ENCODE measurements at regions not wholly inside any gene's neighbourhood (a gene's known extent, or its start where the extent isn't known, plus 50 kb on each side); places are given as distances from the start of the nearest gene placed in this dataset.

DNA sequence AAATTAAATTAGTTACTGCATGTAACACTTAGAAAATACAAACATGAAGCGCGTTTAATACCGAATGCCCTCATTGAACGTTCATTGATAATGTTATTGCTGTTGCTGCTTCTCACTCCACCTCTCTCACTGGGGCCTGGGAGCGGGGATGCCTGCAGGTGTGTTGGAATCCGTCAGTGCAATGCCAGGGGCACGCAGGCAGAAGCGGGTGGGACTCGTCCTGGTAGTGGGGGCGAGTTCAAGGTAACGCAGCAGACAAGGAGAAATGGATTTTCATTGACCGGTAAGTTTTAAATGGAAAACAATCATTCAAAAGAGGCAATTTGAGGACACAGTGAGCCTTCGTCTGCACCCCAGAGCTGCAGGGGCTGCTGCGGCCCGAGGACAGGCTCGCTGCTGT lies 71.2 kb upstream of the AFDN start:
- DNase-seq (ENCODE audit: low spot score in 2 of 2), result no peak
- intact Hi-C loops (cut with DNase I; ENCODE audit: low total_unique reads), result no loop called here
- H3K27ac ChIP-seq, result no peak overlapping the region
- H3K36me3 ChIP-seq, result no peaks in the 10 kb centered on the region
- H3K4me1 ChIP-seq, result peaks cover 3 to 8% of the 10 kb centered on the region in 2 donors
- H3K9me3 ChIP-seq, result no peaks in the 10 kb centered on the region
- no peak overlapping the region for H3K4me3 ChIP-seq
- no peaks in the 10 kb centered on the region for H3K27me3 ChIP-seq
- TF ChIP-seq POLR2AphosphoS5 (IDR thresholded peaks at IDR 0.05), result no peak
- TF ChIP-seq, protein P1, sequence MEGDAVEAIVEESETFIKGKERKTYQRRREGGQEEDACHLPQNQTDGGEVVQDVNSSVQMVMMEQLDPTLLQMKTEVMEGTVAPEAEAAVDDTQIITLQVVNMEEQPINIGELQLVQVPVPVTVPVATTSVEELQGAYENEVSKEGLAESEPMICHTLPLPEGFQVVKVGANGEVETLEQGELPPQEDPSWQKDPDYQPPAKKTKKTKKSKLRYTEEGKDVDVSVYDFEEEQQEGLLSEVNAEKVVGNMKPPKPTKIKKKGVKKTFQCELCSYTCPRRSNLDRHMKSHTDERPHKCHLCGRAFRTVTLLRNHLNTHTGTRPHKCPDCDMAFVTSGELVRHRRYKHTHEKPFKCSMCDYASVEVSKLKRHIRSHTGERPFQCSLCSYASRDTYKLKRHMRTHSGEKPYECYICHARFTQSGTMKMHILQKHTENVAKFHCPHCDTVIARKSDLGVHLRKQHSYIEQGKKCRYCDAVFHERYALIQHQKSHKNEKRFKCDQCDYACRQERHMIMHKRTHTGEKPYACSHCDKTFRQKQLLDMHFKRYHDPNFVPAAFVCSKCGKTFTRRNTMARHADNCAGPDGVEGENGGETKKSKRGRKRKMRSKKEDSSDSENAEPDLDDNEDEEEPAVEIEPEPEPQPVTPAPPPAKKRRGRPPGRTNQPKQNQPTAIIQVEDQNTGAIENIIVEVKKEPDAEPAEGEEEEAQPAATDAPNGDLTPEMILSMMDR (IDR thresholded peaks at IDR 0.05), result no peak
- TF ChIP-seq POLR2A (IDR thresholded peaks at IDR 0.05), result no peak

DNA sequence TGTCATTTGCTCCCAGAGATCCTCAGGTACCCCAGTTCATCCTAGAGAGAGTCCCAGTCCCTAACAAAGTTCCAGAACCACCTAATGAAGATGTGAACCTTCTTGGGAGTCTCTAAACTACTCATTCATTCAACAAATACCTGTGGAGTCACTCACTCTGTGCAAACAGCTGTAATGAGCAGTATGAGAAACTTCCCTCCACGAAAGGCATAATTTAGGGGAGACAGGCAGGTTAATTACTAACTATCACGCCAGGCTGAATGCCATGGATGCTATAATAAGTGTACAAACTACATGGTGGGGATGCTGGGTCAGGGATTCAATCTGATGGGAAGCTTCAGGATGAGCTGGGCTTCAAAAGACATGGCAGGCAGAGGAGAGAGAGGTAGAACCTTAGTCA lies 70.1 kb upstream of the AFDN start:
- TF ChIP-seq, protein P1 (IDR thresholded peaks at IDR 0.05), result no peak
- TF ChIP-seq POLR2A (IDR thresholded peaks at IDR 0.05) (no peak), POLR2AphosphoS5 (IDR thresholded peaks at IDR 0.05) (no peak)
- no peaks in the 10 kb centered on the region for H3K9me3 ChIP-seq
- intact Hi-C loops (cut with DNase I; ENCODE audit: low total_unique reads), result no loop called here
- H3K4me3 ChIP-seq, result no peak overlapping the region
- no peak for DNase-seq (ENCODE audit: low spot score in 2 of 2)
- peaks cover 0 to 2% of the 10 kb centered on the region in 2 donors for H3K4me1 ChIP-seq
- no peaks in the 10 kb centered on the region for H3K36me3 ChIP-seq
- H3K27me3 ChIP-seq, result no peaks in the 10 kb centered on the region
- H3K27ac ChIP-seq, result no peak overlapping the region

DNA sequence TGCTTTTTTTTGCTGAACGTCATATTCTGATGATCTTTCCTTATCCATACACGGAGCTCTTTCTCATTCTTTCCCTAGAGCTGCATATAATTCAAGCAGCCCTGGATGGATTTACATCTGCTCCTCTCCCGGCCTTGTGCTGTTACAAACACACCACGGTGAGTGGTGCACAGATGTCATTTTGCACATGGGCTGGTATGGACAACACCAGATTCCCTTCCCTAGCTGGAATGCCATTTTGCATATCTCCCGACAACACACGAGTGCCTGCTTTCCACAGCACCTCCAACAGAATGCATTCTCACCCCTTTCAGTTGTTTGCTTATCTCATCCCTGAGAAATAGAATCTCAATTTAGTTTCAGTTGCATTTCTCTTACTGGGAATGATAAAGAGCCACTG lies 69.5 kb upstream of the AFDN start:
- Histone ChIP-seq H3K27ac (no peak overlapping the region), H3K4me1 (peaks cover 0 to 6% of the 10 kb centered on the region in 2 donors), H3K9me3 (no peaks in the 10 kb centered on the region), H3K36me3 (no peaks in the 10 kb centered on the region), H3K27me3 (no peaks in the 10 kb centered on the region), H3K4me3 (no peak overlapping the region)
- DNase-seq (ENCODE audit: low spot score in 2 of 2), result no peak
- no peak for TF ChIP-seq POLR2A (IDR thresholded peaks at IDR 0.05)
- TF ChIP-seq POLR2AphosphoS5 (IDR thresholded peaks at IDR 0.05), result no peak
- TF ChIP-seq, protein P1 (IDR thresholded peaks at IDR 0.05), result no peak
- intact Hi-C loops (cut with DNase I; ENCODE audit: low total_unique reads), result no loop called here

DNA sequence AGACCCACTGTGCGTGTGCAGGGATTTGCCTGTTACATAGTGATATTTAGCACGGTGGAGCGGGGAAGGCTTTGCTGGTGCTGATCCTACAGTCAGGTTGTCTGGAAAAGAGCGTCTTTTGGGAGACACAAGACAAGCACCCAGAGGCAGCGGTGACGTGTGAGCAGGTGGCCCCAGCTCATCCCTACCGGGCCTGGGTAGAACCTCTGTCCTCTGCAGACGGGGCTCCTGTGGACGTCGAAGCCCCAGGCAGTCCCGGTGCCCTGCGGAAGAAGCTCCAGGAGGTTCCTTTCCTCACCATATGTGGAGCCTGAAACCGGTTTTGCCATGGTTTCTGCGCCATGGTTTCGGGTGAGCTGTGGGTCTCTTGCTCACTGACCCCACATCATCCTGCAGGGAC lies 68.9 kb upstream of the AFDN start:
- intact Hi-C loops (cut with DNase I; ENCODE audit: low total_unique reads), result no loop called here

DNA sequence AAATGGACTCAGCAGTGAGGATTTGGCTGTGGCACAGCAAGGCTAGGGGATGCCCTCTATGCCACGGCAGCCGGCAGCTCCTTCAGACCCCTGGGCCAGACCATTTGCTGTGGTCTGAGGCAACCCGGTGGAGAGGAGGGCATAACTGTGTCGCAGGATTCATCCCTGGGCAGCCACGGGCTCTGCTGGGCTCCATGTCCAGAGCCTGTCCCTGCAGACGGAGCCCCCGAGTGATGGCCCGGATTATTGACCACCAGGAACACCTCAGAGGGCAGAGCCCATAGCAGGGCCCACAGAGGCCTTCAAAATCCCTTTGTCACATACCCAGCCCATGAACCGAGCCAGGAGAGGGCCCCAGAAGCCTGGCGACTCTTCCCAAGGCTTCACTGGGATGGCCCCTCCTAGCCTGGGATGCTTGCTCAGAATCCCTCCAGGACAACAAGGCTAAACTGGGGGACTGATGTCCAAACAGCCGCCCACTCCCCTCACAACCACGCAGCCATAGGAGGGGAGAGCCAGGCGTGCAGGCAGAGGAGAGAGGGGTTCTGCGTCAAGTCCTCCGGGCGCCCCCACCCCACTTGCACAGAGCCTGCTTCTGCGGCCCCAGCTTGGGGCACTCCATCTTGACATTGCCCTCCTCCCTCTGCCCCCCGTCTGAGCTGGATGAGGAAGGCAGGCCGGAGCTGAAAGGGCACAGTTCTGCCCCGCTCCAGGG lies 68.2 kb upstream of the AFDN start:
- Histone ChIP-seq H3K4me3 (no peak overlapping the region), H3K36me3 (no peaks in the 10 kb centered on the region), H3K27me3 (no peaks in the 10 kb centered on the region), H3K9me3 (no peaks in the 10 kb centered on the region), H3K27ac (no peak overlapping the region), H3K4me1 (peaks cover 0 to 8% of the 10 kb centered on the region in 2 donors)
- DNase-seq (ENCODE audit: low spot score in 2 of 2), result no peak
- intact Hi-C loops (cut with DNase I; ENCODE audit: low total_unique reads), result no loop called here
- no peak for TF ChIP-seq POLR2AphosphoS5 (IDR thresholded peaks at IDR 0.05)
- TF ChIP-seq, protein P1 (IDR thresholded peaks at IDR 0.05), result no peak
- no peak for TF ChIP-seq POLR2A (IDR thresholded peaks at IDR 0.05)

More for the DNA sequence above, 68.9 kb upstream of the AFDN start:
- no peaks in the 10 kb centered on the region for H3K27me3 ChIP-seq
- H3K27ac ChIP-seq, result no peak overlapping the region
- TF ChIP-seq POLR2A (IDR thresholded peaks at IDR 0.05), result no peak
- TF ChIP-seq, protein P1 (IDR thresholded peaks at IDR 0.05), result no peak
- no peak for TF ChIP-seq POLR2AphosphoS5 (IDR thresholded peaks at IDR 0.05)
- DNase-seq (ENCODE audit: low spot score in 2 of 2), result no peak
- no peaks in the 10 kb centered on the region for H3K9me3 ChIP-seq
- no peaks in the 10 kb centered on the region for H3K36me3 ChIP-seq
- peaks cover 0 to 8% of the 10 kb centered on the region in 2 donors for H3K4me1 ChIP-seq
- no peak overlapping the region for H3K4me3 ChIP-seq
